ENCODE measurements at regions not wholly inside any gene's neighbourhood (a gene's known extent, or its start where the extent isn't known, plus 50 kb on each side); places are given as distances from the start of the nearest gene placed in this dataset.

GRCh38 chr2:9751831-9752230, 91.4 kb upstream of the TAF1B start:
- 96% methylated on average over 9 of the region's 11 CpGs for WGBS (ENCODE audit: insufficient coverage)
- peaks cover 42% of the 10 kb centered on the region for H3K4me1 Mint-ChIP-seq

More at GRCh38 chr2:9751831-9752230, 91.4 kb upstream of the TAF1B start:
- Mint-ChIP-seq H3K36me3 (peaks cover 0 to 9% of the 10 kb centered on the region in 2 donors), H3K4me3 (no peak overlapping the region), H3K27ac (peak overlapping the region; percentile 84 to 99 (median 97)), H3K9me3 (peaks cover 0 to 3% (median 1%) of the 10 kb centered on the region in 7 donors), H3K27me3 (ENCODE audit: low read depth in 3 of 3) (peaks cover 19 to 49% (median 31%) of the 10 kb centered on the region in 3 donors)
- H3K4me1 ChIP-seq (ENCODE audit: control insufficient read depth in 1 of 2, insufficient read depth in 2 of 2, low read length in 2 of 2): peaks cover 36 to 40% of the 10 kb centered on the region in 2 donors
- intact Hi-C loops (cut with micrococcal nuclease): loop anchor here in 1 of 2 donors (5.0 kb wide), 3 partner anchors 45 to 120 kb away; partner anchors contain the start of gene YWHAQ
- H3K27me3 ChIP-seq (ENCODE audit: control insufficient read depth in 2 of 2, insufficient read depth in 2 of 2, low read length in 2 of 2): peaks cover 2 to 30% of the 10 kb centered on the region in 2 donors
- TF ChIP-seq CTCF (IDR thresholded peaks at IDR 0.05): no peak
- DNase-seq: no peak
- no peak overlapping the region for H3K4me3 ChIP-seq (replicated peaks in 1 of 3; ENCODE audit: low read depth in 2 of 3, low read length in 3 of 3)
- H4K20me1 ChIP-seq (ENCODE audit: insufficient read depth, low read length): no peaks in the 10 kb centered on the region
- H3K9me3 ChIP-seq (replicated peaks in 1 of 2; ENCODE audit: control insufficient read depth in 1 of 2, insufficient read depth in 1 of 2, low read length in 2 of 2): no peaks in the 10 kb centered on the region
- peak overlapping the region; percentile 87 to 95 for H3K27ac ChIP-seq (ENCODE audit: low read depth in 1 of 2, low read length in 2 of 2)
- H2AFZ ChIP-seq (ENCODE audit: insufficient read depth, low read depth, low read length, poor library complexity, severe bottlenecking): no peak overlapping the region
- H3K79me2 ChIP-seq (ENCODE audit: insufficient read depth, low read length): no peaks in the 10 kb centered on the region
- H3K4me2 ChIP-seq (replicated peaks; ENCODE audit: extremely low read depth, low read length, poor library complexity, severe bottlenecking): no peak overlapping the region
- H3K9ac ChIP-seq (ENCODE audit: insufficient read depth, low read length, poor library complexity, severe bottlenecking): no peak overlapping the region
- no peaks in the 10 kb centered on the region for H3K36me3 ChIP-seq (replicated peaks in 1 of 2; ENCODE audit: control insufficient read depth in 1 of 2, insufficient read depth in 2 of 2, low read length in 2 of 2)
